HepG2 (cell line): ENCODE measurements at regions not wholly inside any gene's neighbourhood (a gene's known extent, or its start where the extent isn't known, plus 50 kb on each side); places are given as distances from the start of the nearest gene placed in this dataset.

ENCODE experiments used
- ZFX ChIP-seq: sonication (generic); formaldehyde crosslinking; IDR thresholded peaks from 2 replicates; pipeline ENCODE4 v1.4.0; 2020; ENCODE audit warnings: mild to moderate bottlenecking, low read depth, missing genetic modification reagents, moderate library complexity
- ZNF572 ChIP-seq: sonication (generic); formaldehyde crosslinking; IDR thresholded peaks from 2 replicates; pipeline ENCODE4 v1.5.1; 2020; ENCODE audit warnings: mild to moderate bottlenecking, missing genetic modification reagents

- TF ChIP-seq ZNF572 (CRISPR knock-in tag) (no peak), ZFX (CRISPR knock-in tag) (no peak)
Observed at GRCh38 chr2:82487354-82487753, 1971.7 kb downstream of the SUCLG1 start.
